ENCODE measurements at regions not wholly inside any gene's neighbourhood (a gene's known extent, or its start where the extent isn't known, plus 50 kb on each side); places are given as distances from the start of the nearest gene placed in this dataset.

GRCh38 chr1:22295856-22296255, 153.0 kb upstream of the WNT4 start:
- BruUV-seq (replicated peaks), result no TSS peak
- Histone ChIP-seq H3K4me1 (ENCODE audit: insufficient read depth, low read length) (0 out of 2 replicates have a peak, but pooled peaks cover 10% of the 10 kb centered on the region), H3K27ac (ENCODE audit: extremely low read length, insufficient read depth, low read length) (no peak overlapping the region), H3K4me2 (ENCODE audit: low read depth, low read length) (no peak overlapping the region), H2AFZ (ENCODE audit: low read length) (no peak overlapping the region), H3K36me3 (replicated peaks in 1 of 2; ENCODE audit: control insufficient read depth in 1 of 2, insufficient read depth in 2 of 2, low read length in 2 of 2) (no peaks in the 10 kb centered on the region), H3K9me3 (ENCODE audit: low read length) (no peaks in the 10 kb centered on the region), H3K9ac (ENCODE audit: insufficient read depth, low read depth, low read length) (no peak overlapping the region), H3K79me2 (ENCODE audit: insufficient read depth, low read length) (no peaks in the 10 kb centered on the region), H4K20me1 (ENCODE audit: insufficient read depth, low read length) (no peaks in the 10 kb centered on the region), H3K27me3 (ENCODE audit: control insufficient read depth in 1 of 2, insufficient read depth in 2 of 2, low read length in 2 of 2) (peaks cover 3 to 16% of the 10 kb centered on the region in 2 experiments; a peak in 4 of 5 replicates), H3K4me3 (replicated peaks in 1 of 3; ENCODE audit: insufficient read depth in 1 of 3, low read depth in 2 of 3, low read length in 3 of 3) (no peak overlapping the region)
- no peak for DNase-seq (ENCODE audit: low spot score)
- TF ChIP-seq CHD4 (IDR thresholded peaks at IDR 0.05; ENCODE audit: borderline replicate concordance, low read length) (no peak), ARID3A (IDR thresholded peaks at IDR 0.05; ENCODE audit: low read depth, low read length) (no peak), KLF11 (CRISPR knock-in tag; IDR thresholded peaks at IDR 0.05) (no peak), MZF1 (CRISPR knock-in tag; IDR thresholded peaks at IDR 0.05; ENCODE audit: borderline replicate concordance) (no peak), PBX3 (CRISPR knock-in tag; IDR thresholded peaks at IDR 0.05; ENCODE audit: borderline replicate concordance) (no peak), SNAI1 (CRISPR knock-in tag; IDR thresholded peaks at IDR 0.05; ENCODE audit: borderline replicate concordance) (no peak), KDM1A (CRISPR knock-in tag; IDR thresholded peaks at IDR 0.05) (no peak), SP5 (CRISPR knock-in tag; IDR thresholded peaks at IDR 0.05; ENCODE audit: borderline replicate concordance, low read depth) (no peak), ZNF260 (CRISPR knock-in tag; IDR thresholded peaks at IDR 0.05; ENCODE audit: borderline replicate concordance, low read depth) (no peak), HNF4A (CRISPR knock-in tag; IDR thresholded peaks at IDR 0.05) (no peak), ZBTB46 (CRISPR knock-in tag; IDR thresholded peaks at IDR 0.05; ENCODE audit: borderline replicate concordance) (no peak), ZNF234 (CRISPR knock-in tag; conservative IDR thresholded peaks at IDR 0.05) (no peak)
- ChIA-PET CTCF (ENCODE audit: low intra/inter-chr PET ratio, low total read pairs) (no interaction called here), POLR2A (no interaction called here)
- ATAC-seq, result no peak
- WGBS (ENCODE audit: low lambda C conversion rate), result 41% methylated on average over 8 of the region's 8 CpGs
- no peak for FAIRE-seq
- in situ Hi-C loops (cut with HindIII; ENCODE audit: extremely low pct_ligation_motif_present, low pct_unique_long_range_greater_than_20kb) (no loop called here), intact Hi-C loops (cut with micrococcal nuclease; ENCODE audit: unreplicated experiment) (no loop called here)

Data from HepG2 (cell line).